22Rv1 (cell line): ENCODE measurements at regions not wholly inside any gene's neighbourhood (a gene's known extent, or its start where the extent isn't known, plus 50 kb on each side); places are given as distances from the start of the nearest gene placed in this dataset.

ENCODE experiments used
- CTCF ChIP-seq: fragments of 450-650 bp; IDR thresholded peaks from 2 replicates; pipeline ENCODE4 v1.5.1; 2017; ENCODE audit warnings: mild to moderate bottlenecking
- ZFX ChIP-seq: fragments of 450-650 bp; IDR thresholded peaks from 2 replicates; pipeline ENCODE4 v1.6.1; 2017; ENCODE audit warnings: antibody characterized with exemption, borderline replicate concordance

GRCh38 chr3:8239095-8239494 lies 262.5 kb upstream of the LMCD1 start:
- TF ChIP-seq CTCF (no peak), ZFX (no peak)
